Thyroid gland (tissue), 4 donors: ENCODE measurements at regions not wholly inside any gene's neighbourhood (a gene's known extent, or its start where the extent isn't known, plus 50 kb on each side); places are given as distances from the start of the nearest gene placed in this dataset.

Source experiments
- POLR2A ChIP-seq, 2 donors: fragments of 450-650 bp; IDR thresholded peaks; one replicate each; pipeline ENCODE4 v1.6.1; 2017; ENCODE audit warnings: antibody characterized with exemption in 2 of 2, mild to moderate bottlenecking in 2 of 2, moderate library complexity in 1 of 2
- TF ChIP-seq, protein P1 (sequence below), 6 experiments: fragments of 200-600 bp in 3 of 6; fragments of 450-650 bp in 3 of 6; sonication (generic) in 3 of 6; IDR thresholded peaks; one replicate each; pipeline ENCODE4 v1.5.1; 2016 to 2019; ENCODE audit warnings: antibody characterized with exemption in 6 of 6, mild to moderate bottlenecking in 2 of 6, inconsistent platforms in 1 of 6, moderate library complexity in 1 of 6

DNA sequence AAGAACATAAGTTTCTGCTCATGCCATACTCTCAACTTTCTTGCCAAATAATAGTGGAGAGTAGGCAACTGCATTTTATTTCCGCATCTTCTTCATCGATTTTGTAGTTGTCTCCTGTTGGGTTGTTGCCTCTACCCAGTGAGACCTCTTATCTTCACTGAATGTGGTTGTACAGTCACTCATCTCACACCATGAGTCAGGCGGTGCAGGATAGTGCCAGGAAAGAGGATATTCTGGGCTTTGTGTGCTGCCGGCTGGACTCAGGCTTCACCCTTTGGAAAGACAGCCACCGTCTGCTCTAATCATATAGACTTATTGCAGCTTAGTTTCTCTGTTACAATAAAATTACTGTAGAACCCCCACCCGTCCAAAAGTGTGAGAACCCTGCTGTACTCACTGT is 154.3 kb upstream of the USP24 start:
- TF ChIP-seq, protein P1, sequence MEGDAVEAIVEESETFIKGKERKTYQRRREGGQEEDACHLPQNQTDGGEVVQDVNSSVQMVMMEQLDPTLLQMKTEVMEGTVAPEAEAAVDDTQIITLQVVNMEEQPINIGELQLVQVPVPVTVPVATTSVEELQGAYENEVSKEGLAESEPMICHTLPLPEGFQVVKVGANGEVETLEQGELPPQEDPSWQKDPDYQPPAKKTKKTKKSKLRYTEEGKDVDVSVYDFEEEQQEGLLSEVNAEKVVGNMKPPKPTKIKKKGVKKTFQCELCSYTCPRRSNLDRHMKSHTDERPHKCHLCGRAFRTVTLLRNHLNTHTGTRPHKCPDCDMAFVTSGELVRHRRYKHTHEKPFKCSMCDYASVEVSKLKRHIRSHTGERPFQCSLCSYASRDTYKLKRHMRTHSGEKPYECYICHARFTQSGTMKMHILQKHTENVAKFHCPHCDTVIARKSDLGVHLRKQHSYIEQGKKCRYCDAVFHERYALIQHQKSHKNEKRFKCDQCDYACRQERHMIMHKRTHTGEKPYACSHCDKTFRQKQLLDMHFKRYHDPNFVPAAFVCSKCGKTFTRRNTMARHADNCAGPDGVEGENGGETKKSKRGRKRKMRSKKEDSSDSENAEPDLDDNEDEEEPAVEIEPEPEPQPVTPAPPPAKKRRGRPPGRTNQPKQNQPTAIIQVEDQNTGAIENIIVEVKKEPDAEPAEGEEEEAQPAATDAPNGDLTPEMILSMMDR (IDR thresholded peaks at IDR 0.05), result no peak
- no peak for TF ChIP-seq POLR2A (IDR thresholded peaks at IDR 0.05)
